ENCODE measurements at regions not wholly inside any gene's neighbourhood (a gene's known extent, or its start where the extent isn't known, plus 50 kb on each side); places are given as distances from the start of the nearest gene placed in this dataset.

DNA sequence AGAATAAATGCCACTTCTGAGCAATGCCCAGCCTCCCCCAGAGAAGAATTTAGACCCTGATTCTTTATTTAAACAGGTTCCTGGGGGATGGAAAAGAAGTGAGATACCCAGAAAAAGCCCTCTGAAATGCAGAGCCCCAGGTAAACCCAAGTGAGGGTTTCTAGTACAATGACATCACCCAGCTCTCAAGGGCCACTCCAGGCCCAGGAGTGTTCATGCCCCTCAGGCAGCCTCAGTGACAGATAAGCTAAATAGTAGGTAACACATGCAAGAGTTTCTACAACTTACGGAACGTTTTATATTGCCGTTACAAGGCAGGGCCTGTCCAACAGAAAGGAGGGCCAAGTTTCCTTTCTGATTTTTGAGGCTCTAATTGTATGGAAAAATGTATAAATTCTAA is 683.7 kb upstream of the SALL1 start (continued):
- TF ChIP-seq, protein P1, sequence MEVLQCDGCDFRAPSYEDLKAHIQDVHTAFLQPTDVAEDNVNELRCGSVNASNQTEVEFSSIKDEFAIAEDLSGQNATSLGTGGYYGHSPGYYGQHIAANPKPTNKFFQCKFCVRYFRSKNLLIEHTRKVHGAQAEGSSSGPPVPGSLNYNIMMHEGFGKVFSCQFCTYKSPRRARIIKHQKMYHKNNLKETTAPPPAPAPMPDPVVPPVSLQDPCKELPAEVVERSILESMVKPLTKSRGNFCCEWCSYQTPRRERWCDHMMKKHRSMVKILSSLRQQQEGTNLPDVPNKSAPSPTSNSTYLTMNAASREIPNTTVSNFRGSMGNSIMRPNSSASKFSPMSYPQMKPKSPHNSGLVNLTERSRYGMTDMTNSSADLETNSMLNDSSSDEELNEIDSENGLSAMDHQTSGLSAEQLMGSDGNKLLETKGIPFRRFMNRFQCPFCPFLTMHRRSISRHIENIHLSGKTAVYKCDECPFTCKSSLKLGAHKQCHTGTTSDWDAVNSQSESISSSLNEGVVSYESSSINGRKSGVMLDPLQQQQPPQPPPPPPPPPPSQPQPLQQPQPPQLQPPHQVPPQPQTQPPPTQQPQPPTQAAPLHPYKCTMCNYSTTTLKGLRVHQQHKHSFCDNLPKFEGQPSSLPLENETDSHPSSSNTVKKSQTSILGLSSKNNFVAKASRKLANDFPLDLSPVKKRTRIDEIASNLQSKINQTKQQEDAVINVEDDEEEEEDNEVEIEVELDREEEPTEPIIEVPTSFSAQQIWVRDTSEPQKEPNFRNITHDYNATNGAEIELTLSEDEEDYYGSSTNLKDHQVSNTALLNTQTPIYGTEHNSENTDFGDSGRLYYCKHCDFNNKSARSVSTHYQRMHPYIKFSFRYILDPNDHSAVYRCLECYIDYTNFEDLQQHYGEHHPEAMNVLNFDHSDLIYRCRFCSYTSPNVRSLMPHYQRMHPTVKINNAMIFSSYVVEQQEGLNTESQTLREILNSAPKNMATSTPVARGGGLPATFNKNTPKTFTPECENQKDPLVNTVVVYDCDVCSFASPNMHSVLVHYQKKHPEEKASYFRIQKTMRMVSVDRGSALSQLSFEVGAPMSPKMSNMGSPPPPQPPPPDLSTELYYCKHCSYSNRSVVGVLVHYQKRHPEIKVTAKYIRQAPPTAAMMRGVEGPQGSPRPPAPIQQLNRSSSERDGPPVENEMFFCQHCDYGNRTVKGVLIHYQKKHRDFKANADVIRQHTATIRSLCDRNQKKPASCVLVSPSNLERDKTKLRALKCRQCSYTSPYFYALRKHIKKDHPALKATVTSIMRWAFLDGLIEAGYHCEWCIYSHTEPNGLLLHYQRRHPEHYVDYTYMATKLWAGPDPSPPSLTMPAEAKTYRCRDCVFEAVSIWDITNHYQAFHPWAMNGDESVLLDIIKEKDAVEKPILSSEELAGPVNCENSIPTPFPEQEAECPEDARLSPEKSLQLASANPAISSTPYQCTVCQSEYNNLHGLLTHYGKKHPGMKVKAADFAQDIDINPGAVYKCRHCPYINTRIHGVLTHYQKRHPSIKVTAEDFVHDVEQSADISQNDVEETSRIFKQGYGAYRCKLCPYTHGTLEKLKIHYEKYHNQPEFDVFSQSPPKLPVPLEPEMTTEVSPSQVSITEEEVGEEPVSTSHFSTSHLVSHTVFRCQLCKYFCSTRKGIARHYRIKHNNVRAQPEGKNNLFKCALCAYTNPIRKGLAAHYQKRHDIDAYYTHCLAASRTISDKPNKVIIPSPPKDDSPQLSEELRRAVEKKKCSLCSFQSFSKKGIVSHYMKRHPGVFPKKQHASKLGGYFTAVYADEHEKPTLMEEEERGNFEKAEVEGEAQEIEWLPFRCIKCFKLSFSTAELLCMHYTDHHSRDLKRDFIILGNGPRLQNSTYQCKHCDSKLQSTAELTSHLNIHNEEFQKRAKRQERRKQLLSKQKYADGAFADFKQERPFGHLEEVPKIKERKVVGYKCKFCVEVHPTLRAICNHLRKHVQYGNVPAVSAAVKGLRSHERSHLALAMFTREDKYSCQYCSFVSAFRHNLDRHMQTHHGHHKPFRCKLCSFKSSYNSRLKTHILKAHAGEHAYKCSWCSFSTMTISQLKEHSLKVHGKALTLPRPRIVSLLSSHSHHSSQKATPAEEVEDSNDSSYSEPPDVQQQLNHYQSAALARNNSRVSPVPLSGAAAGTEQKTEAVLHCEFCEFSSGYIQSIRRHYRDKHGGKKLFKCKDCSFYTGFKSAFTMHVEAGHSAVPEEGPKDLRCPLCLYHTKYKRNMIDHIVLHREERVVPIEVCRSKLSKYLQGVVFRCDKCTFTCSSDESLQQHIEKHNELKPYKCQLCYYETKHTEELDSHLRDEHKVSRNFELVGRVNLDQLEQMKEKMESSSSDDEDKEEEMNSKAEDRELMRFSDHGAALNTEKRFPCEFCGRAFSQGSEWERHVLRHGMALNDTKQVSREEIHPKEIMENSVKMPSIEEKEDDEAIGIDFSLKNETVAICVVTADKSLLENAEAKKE (CRISPR knock-in tag; IDR thresholded peaks at IDR 0.05): no peak
- TF ChIP-seq, protein P2, sequence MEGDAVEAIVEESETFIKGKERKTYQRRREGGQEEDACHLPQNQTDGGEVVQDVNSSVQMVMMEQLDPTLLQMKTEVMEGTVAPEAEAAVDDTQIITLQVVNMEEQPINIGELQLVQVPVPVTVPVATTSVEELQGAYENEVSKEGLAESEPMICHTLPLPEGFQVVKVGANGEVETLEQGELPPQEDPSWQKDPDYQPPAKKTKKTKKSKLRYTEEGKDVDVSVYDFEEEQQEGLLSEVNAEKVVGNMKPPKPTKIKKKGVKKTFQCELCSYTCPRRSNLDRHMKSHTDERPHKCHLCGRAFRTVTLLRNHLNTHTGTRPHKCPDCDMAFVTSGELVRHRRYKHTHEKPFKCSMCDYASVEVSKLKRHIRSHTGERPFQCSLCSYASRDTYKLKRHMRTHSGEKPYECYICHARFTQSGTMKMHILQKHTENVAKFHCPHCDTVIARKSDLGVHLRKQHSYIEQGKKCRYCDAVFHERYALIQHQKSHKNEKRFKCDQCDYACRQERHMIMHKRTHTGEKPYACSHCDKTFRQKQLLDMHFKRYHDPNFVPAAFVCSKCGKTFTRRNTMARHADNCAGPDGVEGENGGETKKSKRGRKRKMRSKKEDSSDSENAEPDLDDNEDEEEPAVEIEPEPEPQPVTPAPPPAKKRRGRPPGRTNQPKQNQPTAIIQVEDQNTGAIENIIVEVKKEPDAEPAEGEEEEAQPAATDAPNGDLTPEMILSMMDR (conservative IDR thresholded peaks at IDR 0.05; ENCODE audit: low read depth in 2 of 2): no peak
- TF ChIP-seq ZNF331 (CRISPR knock-in tag; IDR thresholded peaks at IDR 0.05; ENCODE audit: low read depth) (no peak), EZH2phosphoT487 (IDR thresholded peaks at IDR 0.05; ENCODE audit: unreplicated experiment) (no peak), ZNF114 (CRISPR knock-in tag; IDR thresholded peaks at IDR 0.05) (no peak), NANOG (IDR thresholded peaks at IDR 0.05; ENCODE audit: borderline replicate concordance) (no peak), STAT1 (IDR thresholded peaks at IDR 0.05; ENCODE audit: unreplicated experiment) (no peak), EZH2 (IDR thresholded peaks at IDR 0.05; ENCODE audit: low read depth, unreplicated experiment) (no peak)

DNA sequence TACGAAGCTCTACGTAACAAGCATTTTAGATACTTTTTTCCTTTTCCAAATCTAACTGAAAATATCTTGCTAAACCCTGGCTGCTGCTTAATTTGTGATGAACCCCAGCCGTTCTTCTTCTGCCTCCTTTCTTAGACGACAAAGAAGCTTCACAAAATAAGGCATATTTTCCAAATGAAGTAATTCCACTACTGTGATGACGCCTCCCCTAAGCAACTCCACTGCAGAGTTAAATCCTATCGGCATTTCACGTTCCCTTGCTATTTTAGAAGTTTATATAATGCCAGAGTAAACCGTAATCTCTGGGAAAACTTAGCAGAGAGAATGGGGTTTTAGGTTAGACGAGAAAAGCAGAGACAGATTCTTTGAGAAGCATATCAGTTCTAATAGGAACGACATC is 683.1 kb upstream of the SALL1 start:
- ATAC-seq (no peak), DNase-seq (ENCODE audit: low spot score) (no peak)
- peaks cover 2% of the 10 kb centered on the region for H3K27me3 Mint-ChIP-seq (ENCODE audit: insufficient read depth, low read depth, poor library complexity)
- Histone ChIP-seq H3K4me1 (ENCODE audit: insufficient read depth) (0 out of 2 replicates have a peak, but pooled peaks cover 9% of the 10 kb centered on the region), H3F3A (replicated peaks; ENCODE audit: low read depth) (no peaks in the 10 kb centered on the region), H3K79me2 (replicated peaks; ENCODE audit: insufficient read depth) (no peaks in the 10 kb centered on the region), H3K4me2 (no peak overlapping the region), H2AFZ (no peak overlapping the region), H3K27me3 (ENCODE audit: insufficient read depth) (no peaks in the 10 kb centered on the region), H4K20me1 (replicated peaks; ENCODE audit: insufficient read depth) (no peaks in the 10 kb centered on the region), H3K9me2 (ENCODE audit: insufficient read depth) (peaks cover 3% of the 10 kb centered on the region; the same call in 1 of the 2 replicates), H3K36me3 (ENCODE audit: insufficient read depth) (no peaks in the 10 kb centered on the region), H3K4me3 (no peak overlapping the region), H3K27ac (ENCODE audit: low read depth) (no peak overlapping the region)
- H3K4me1 Mint-ChIP-seq: peaks cover 8% of the 10 kb centered on the region
- H3K9me3 Mint-ChIP-seq: no peaks in the 10 kb centered on the region; the same call in 2 of the 3 replicates
- no peak overlapping the region for H3K27ac Mint-ChIP-seq
- no peak overlapping the region for H3K4me3 Mint-ChIP-seq
- no peaks in the 10 kb centered on the region; the same call in 2 of the 3 replicates for H3K36me3 Mint-ChIP-seq (ENCODE audit: low read depth)
- TF ChIP-seq EZH2 (IDR thresholded peaks at IDR 0.05; ENCODE audit: low read depth, unreplicated experiment): no peak
- TF ChIP-seq, protein P3, sequence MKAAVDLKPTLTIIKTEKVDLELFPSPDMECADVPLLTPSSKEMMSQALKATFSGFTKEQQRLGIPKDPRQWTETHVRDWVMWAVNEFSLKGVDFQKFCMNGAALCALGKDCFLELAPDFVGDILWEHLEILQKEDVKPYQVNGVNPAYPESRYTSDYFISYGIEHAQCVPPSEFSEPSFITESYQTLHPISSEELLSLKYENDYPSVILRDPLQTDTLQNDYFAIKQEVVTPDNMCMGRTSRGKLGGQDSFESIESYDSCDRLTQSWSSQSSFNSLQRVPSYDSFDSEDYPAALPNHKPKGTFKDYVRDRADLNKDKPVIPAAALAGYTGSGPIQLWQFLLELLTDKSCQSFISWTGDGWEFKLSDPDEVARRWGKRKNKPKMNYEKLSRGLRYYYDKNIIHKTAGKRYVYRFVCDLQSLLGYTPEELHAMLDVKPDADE (IDR thresholded peaks at IDR 0.05): no peak
- TF ChIP-seq, protein P4, sequence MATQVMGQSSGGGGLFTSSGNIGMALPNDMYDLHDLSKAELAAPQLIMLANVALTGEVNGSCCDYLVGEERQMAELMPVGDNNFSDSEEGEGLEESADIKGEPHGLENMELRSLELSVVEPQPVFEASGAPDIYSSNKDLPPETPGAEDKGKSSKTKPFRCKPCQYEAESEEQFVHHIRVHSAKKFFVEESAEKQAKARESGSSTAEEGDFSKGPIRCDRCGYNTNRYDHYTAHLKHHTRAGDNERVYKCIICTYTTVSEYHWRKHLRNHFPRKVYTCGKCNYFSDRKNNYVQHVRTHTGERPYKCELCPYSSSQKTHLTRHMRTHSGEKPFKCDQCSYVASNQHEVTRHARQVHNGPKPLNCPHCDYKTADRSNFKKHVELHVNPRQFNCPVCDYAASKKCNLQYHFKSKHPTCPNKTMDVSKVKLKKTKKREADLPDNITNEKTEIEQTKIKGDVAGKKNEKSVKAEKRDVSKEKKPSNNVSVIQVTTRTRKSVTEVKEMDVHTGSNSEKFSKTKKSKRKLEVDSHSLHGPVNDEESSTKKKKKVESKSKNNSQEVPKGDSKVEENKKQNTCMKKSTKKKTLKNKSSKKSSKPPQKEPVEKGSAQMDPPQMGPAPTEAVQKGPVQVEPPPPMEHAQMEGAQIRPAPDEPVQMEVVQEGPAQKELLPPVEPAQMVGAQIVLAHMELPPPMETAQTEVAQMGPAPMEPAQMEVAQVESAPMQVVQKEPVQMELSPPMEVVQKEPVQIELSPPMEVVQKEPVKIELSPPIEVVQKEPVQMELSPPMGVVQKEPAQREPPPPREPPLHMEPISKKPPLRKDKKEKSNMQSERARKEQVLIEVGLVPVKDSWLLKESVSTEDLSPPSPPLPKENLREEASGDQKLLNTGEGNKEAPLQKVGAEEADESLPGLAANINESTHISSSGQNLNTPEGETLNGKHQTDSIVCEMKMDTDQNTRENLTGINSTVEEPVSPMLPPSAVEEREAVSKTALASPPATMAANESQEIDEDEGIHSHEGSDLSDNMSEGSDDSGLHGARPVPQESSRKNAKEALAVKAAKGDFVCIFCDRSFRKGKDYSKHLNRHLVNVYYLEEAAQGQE (IDR thresholded peaks at IDR 0.05; ENCODE audit: unreplicated experiment): no peak
- no peak for TF ChIP-seq JUNB (IDR thresholded peaks at IDR 0.05; ENCODE audit: unreplicated experiment)
- TF ChIP-seq POLR2AphosphoS5 (IDR thresholded peaks at IDR 0.05; ENCODE audit: low read depth): no peak
- TF ChIP-seq STAT1 (IDR thresholded peaks at IDR 0.05; ENCODE audit: unreplicated experiment): no peak
- no peak for TF ChIP-seq CREB1 (CRISPR knock-in tag; IDR thresholded peaks at IDR 0.05; ENCODE audit: low read depth)
- TF ChIP-seq NANOG (IDR thresholded peaks at IDR 0.05; ENCODE audit: borderline replicate concordance): no peak
- TF ChIP-seq ZNF114 (CRISPR knock-in tag; IDR thresholded peaks at IDR 0.05): no peak
- TF ChIP-seq ZNF331 (CRISPR knock-in tag; IDR thresholded peaks at IDR 0.05; ENCODE audit: low read depth): no peak
- TF ChIP-seq EZH2phosphoT487 (IDR thresholded peaks at IDR 0.05; ENCODE audit: unreplicated experiment): no peak
